SK-N-SH (cell line): ENCODE measurements at regions not wholly inside any gene's neighbourhood (a gene's known extent, or its start where the extent isn't known, plus 50 kb on each side); places are given as distances from the start of the nearest gene placed in this dataset.

Experiments
- CTCF ChIA-PET: fragments of 300-600, 350-600 bp; formaldehyde crosslinking; extraction: SDS; loops from one replicate; lab custom pipeline; 2021; lab: Yijun Ruan, JAX
- POLR2A ChIA-PET: fragments of 350-600 bp; sonication (Branson Sonifier 250); formaldehyde crosslinking; extraction: SDS; loops from one replicate; lab custom pipeline; 2020; ENCODE audit warnings: antibody characterized with exemption, inconsistent platforms; lab: Yijun Ruan, JAX
- DNase-seq: peaks from one replicate; pipeline ENCODE4 v3.0.0; 2012
- H2AFZ ChIP-seq: fragments of 200-600 bp; sonication (generic); 2 replicates; pipeline ENCODE4 v1.8.1; 2016; ENCODE audit warnings: antibody characterized with exemption, mild to moderate bottlenecking, low read depth
- H3F3A ChIP-seq: fragments of 200-600 bp; sonication (generic); replicated peaks from 2 replicates; pipeline ENCODE3; 2016; ENCODE audit warnings: antibody characterized with exemption, mild to moderate bottlenecking; ENCODE audit not compliant: insufficient read depth
- H3K27ac ChIP-seq, 2 experiments: fragments of 200-500 bp in 1 of 2; fragments of 200-600 bp in 1 of 2; sonication (Bioruptor generic) in 1 of 2; sonication (generic), shearing (Covaris generic) in 1 of 2; 2 replicates each; pipeline versions ENCODE4 v1.5.1 to v1.6.1; 2014 to 2016; ENCODE audit warnings: low read depth in 2 of 2, inconsistent platforms in 1 of 2, low read length in 1 of 2, mild to moderate bottlenecking in 1 of 2, mixed read lengths in 1 of 2
- H3K27me3 ChIP-seq: fragments of 200-600 bp; sonication (generic), shearing (Covaris generic); 2 replicates; pipeline ENCODE4 v1.6.1; 2016; ENCODE audit warnings: mixed run types; ENCODE audit not compliant: insufficient read depth
- H3K36me3 ChIP-seq, 2 experiments: fragments of 200-500 bp in 1 of 2; fragments of 200-600 bp in 1 of 2; sonication (Bioruptor generic) in 1 of 2; sonication (generic) in 1 of 2; replicated peaks in 1 of 2; 2 replicates each; pipeline versions ENCODE3 to v1.5.1; 2014 to 2016; ENCODE audit warnings: low read length in 1 of 2, mild to moderate bottlenecking in 1 of 2; ENCODE audit not compliant: insufficient read depth in 2 of 2, control insufficient read depth in 1 of 2
- H3K4me1 ChIP-seq, 2 experiments: fragments of 200-500 bp in 1 of 2; fragments of 200-600 bp in 1 of 2; sonication (Bioruptor generic) in 1 of 2; sonication (generic), shearing (Covaris generic) in 1 of 2; 2 replicates each; pipeline versions ENCODE4 v1.5.1 to v1.6.1; 2014 to 2016; ENCODE audit warnings: low read depth in 1 of 2, low read length in 1 of 2, mixed run types in 1 of 2; ENCODE audit not compliant: insufficient read depth in 2 of 2, control insufficient read depth in 1 of 2
- H3K4me2 ChIP-seq: fragments of 200-600 bp; sonication (generic), shearing (Covaris generic); 2 replicates; pipeline ENCODE4 v1.6.1; 2017; ENCODE audit warnings: mixed run types
- H3K4me3 ChIP-seq, 2 experiments: fragments of 200-500 bp in 1 of 2; fragments of 200-600 bp in 1 of 2; sonication (Bioruptor generic) in 1 of 2; sonication (generic), shearing (Covaris generic) in 1 of 2; 2 replicates each; pipeline versions ENCODE4 v1.5.1 to v1.8.1; 2014 to 2016; ENCODE audit warnings: low read depth in 2 of 2, inconsistent platforms in 1 of 2, low read length in 1 of 2, mild to moderate bottlenecking in 1 of 2, mixed read lengths in 1 of 2, moderate library complexity in 1 of 2
- H3K79me2 ChIP-seq: fragments of 200-600 bp; sonication (generic); 2 replicates; pipeline ENCODE4 v1.8.1; 2017; ENCODE audit warnings: mild to moderate bottlenecking; ENCODE audit not compliant: insufficient read depth
- H3K9ac ChIP-seq: fragments of 200-600 bp; sonication (generic); 2 replicates; pipeline ENCODE4 v1.6.1; 2017; ENCODE audit warnings: mixed run types
- H3K9me2 ChIP-seq: fragments of 200-600 bp; sonication (generic); 2 replicates; pipeline ENCODE4 v1.6.1; 2017; ENCODE audit warnings: mixed run types
- H3K9me3 ChIP-seq: fragments of 200-600 bp; sonication (generic); 2 replicates; pipeline ENCODE4 v1.6.1; 2017; ENCODE audit warnings: mixed run types, mild to moderate bottlenecking, moderate library complexity
- H4K20me1 ChIP-seq: fragments of 200-600 bp; sonication (generic); 2 replicates; pipeline ENCODE4 v1.6.1; 2017; ENCODE audit warnings: mild to moderate bottlenecking, mixed run types; ENCODE audit not compliant: insufficient read depth
- CHD2 ChIP-seq: fragments of 150-350 bp; IDR thresholded peaks from 2 replicates; pipeline ENCODE4 v1.6.1; 2018; ENCODE audit warnings: low read length; ENCODE audit not compliant: partially characterized antibody
- ELF1 ChIP-seq: IDR thresholded peaks from 2 replicates; pipeline ENCODE4 v1.4.0; 2012
- EZH2phosphoT487 ChIP-seq: fragments of 200-600 bp; sonication (generic); IDR thresholded peaks from 2 replicates; pipeline ENCODE4 v1.6.1; 2017; ENCODE audit warnings: low read depth, mixed run types, mild to moderate bottlenecking, antibody characterized with exemption, moderate library complexity, borderline replicate concordance
- FOSL2 ChIP-seq: IDR thresholded peaks from 2 replicates; pipeline ENCODE4 v1.4.0; 2012; ENCODE audit warnings: low read depth, mild to moderate bottlenecking, moderate library complexity, borderline replicate concordance
- GABPA ChIP-seq: IDR thresholded peaks from 2 replicates; pipeline ENCODE4 v1.4.0; 2012; ENCODE audit warnings: low read depth, mild to moderate bottlenecking
- MEF2A ChIP-seq: IDR thresholded peaks from 2 replicates; pipeline ENCODE4 v1.4.0; 2012; ENCODE audit warnings: low read depth, borderline replicate concordance
- MXI1 ChIP-seq: IDR thresholded peaks from 2 replicates; pipeline ENCODE4 v1.6.1; 2012; ENCODE audit warnings: mild to moderate bottlenecking, low read depth, low read length, improper control_type of control experiment
- POLR2AphosphoS5 ChIP-seq: IDR thresholded peaks from 2 replicates; pipeline ENCODE4 v1.6.1; 2012; ENCODE audit warnings: low read depth, low read length
- RCOR1 ChIP-seq: fragments of 150-350 bp; IDR thresholded peaks from 2 replicates; pipeline ENCODE4 v1.6.1; 2017; ENCODE audit warnings: antibody characterized with exemption, low read length
- RFX5 ChIP-seq: IDR thresholded peaks from 2 replicates; pipeline ENCODE4 v1.6.1; 2012; ENCODE audit warnings: mild to moderate bottlenecking, improper control_type of control experiment, low read length
- RXRA ChIP-seq: IDR thresholded peaks from 2 replicates; pipeline ENCODE4 v1.4.0; 2012; ENCODE audit warnings: low read depth, mild to moderate bottlenecking, borderline replicate concordance
- SIN3A ChIP-seq: IDR thresholded peaks from 2 replicates; pipeline ENCODE4 v1.6.1; 2012; ENCODE audit warnings: low read depth, mild to moderate bottlenecking, low read length, moderate library complexity, borderline replicate concordance
- TAF1 ChIP-seq: IDR thresholded peaks from 2 replicates; pipeline ENCODE4 v1.6.1; 2012; ENCODE audit warnings: low read depth, mild to moderate bottlenecking, low read length, moderate library complexity, borderline replicate concordance
- YY1 ChIP-seq: IDR thresholded peaks from 2 replicates; pipeline ENCODE4 v1.4.0; 2012; ENCODE audit warnings: low read depth, mild to moderate bottlenecking
- WGBS: methylation state at CpG from one replicate; pipeline ENCODE4 v1.1.6; 2017; ENCODE audit warnings: low lambda C conversion rate; 5-methylcytosine and 5-hydroxymethylcytosine counted together
- TF ChIP-seq, protein P1 (sequence below): fragments of 200-600 bp; sonication (generic); IDR thresholded peaks from 2 replicates; pipeline ENCODE4 v1.6.1; 2017; ENCODE audit warnings: antibody characterized with exemption, mild to moderate bottlenecking, moderate library complexity
- TF ChIP-seq, protein P2 (sequence below): IDR thresholded peaks from 2 replicates; pipeline ENCODE4; 2012
- TF ChIP-seq, protein P3 (sequence below): IDR thresholded peaks from 2 replicates; pipeline ENCODE4 v1.4.0; 2012; ENCODE audit warnings: low read depth, borderline replicate concordance
- TF ChIP-seq, protein P4 (sequence below): IDR thresholded peaks from 2 replicates; pipeline ENCODE4 v1.4.0; 2012; ENCODE audit warnings: low read depth, borderline replicate concordance

DNA sequence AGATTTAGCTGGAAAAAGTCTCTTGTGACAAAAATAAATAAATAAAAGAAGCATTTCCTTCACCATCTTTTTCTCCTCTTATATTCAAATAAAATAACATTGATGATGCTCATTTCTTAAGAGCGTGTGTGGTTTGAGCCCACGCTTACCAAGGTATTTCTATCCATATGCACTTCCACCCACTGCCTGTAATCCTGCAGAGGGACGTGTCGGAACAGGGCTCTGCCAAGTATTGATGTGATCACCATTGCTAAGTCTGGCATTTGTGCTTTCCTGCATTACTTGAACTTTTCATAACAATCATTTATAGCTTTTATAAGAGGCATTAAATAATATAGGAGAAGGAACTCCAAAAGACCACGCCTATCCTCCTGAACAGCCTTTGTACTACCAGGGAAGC is 107.6 kb downstream of the SHANK2 start:
- no peaks in the 10 kb centered on the region for H3K36me3 ChIP-seq
- no peak overlapping the region for H3K4me3 ChIP-seq
- no peaks in the 10 kb centered on the region for H3K4me1 ChIP-seq
- H3F3A ChIP-seq, result no peaks in the 10 kb centered on the region
- ChIA-PET POLR2A (no interaction called here), CTCF (interaction anchor here (1.5 kb wide), 1 partner anchor 58 kb away, joined by 5 read pairs; no protein-coding TSS in a partner anchor)
- H3K9me3 ChIP-seq, result no peaks in the 10 kb centered on the region
- H3K27ac ChIP-seq, result no peak overlapping the region
- H2AFZ ChIP-seq, result no peak overlapping the region
- H3K79me2 ChIP-seq, result no peaks in the 10 kb centered on the region
- no peaks in the 10 kb centered on the region for H3K27me3 ChIP-seq
- DNase-seq, result no peak
- H3K9me2 ChIP-seq, result no peaks in the 10 kb centered on the region
- no peak overlapping the region for H3K9ac ChIP-seq
- TF ChIP-seq, protein P1, sequence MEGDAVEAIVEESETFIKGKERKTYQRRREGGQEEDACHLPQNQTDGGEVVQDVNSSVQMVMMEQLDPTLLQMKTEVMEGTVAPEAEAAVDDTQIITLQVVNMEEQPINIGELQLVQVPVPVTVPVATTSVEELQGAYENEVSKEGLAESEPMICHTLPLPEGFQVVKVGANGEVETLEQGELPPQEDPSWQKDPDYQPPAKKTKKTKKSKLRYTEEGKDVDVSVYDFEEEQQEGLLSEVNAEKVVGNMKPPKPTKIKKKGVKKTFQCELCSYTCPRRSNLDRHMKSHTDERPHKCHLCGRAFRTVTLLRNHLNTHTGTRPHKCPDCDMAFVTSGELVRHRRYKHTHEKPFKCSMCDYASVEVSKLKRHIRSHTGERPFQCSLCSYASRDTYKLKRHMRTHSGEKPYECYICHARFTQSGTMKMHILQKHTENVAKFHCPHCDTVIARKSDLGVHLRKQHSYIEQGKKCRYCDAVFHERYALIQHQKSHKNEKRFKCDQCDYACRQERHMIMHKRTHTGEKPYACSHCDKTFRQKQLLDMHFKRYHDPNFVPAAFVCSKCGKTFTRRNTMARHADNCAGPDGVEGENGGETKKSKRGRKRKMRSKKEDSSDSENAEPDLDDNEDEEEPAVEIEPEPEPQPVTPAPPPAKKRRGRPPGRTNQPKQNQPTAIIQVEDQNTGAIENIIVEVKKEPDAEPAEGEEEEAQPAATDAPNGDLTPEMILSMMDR, result no peak
- TF ChIP-seq EZH2phosphoT487 (no peak), FOSL2 (no peak), SIN3A (no peak), ELF1 (no peak), POLR2AphosphoS5 (no peak), RXRA (no peak), CHD2 (no peak), MEF2A (no peak), RCOR1 (no peak), TAF1 (no peak), GABPA (no peak), YY1 (no peak), RFX5 (no peak), MXI1 (no peak)
- TF ChIP-seq, protein P2, sequence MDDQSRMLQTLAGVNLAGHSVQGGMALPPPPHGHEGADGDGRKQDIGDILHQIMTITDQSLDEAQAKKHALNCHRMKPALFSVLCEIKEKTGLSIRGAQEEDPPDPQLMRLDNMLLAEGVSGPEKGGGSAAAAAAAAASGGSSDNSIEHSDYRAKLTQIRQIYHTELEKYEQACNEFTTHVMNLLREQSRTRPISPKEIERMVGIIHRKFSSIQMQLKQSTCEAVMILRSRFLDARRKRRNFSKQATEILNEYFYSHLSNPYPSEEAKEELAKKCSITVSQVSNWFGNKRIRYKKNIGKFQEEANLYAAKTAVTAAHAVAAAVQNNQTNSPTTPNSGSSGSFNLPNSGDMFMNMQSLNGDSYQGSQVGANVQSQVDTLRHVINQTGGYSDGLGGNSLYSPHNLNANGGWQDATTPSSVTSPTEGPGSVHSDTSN, result no peak
- TF ChIP-seq, protein P3, sequence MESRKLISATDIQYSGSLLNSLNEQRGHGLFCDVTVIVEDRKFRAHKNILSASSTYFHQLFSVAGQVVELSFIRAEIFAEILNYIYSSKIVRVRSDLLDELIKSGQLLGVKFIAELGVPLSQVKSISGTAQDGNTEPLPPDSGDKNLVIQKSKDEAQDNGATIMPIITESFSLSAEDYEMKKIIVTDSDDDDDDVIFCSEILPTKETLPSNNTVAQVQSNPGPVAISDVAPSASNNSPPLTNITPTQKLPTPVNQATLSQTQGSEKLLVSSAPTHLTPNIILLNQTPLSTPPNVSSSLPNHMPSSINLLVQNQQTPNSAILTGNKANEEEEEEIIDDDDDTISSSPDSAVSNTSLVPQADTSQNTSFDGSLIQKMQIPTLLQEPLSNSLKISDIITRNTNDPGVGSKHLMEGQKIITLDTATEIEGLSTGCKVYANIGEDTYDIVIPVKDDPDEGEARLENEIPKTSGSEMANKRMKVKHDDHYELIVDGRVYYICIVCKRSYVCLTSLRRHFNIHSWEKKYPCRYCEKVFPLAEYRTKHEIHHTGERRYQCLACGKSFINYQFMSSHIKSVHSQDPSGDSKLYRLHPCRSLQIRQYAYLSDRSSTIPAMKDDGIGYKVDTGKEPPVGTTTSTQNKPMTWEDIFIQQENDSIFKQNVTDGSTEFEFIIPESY, result no peak
- TF ChIP-seq, protein P4, sequence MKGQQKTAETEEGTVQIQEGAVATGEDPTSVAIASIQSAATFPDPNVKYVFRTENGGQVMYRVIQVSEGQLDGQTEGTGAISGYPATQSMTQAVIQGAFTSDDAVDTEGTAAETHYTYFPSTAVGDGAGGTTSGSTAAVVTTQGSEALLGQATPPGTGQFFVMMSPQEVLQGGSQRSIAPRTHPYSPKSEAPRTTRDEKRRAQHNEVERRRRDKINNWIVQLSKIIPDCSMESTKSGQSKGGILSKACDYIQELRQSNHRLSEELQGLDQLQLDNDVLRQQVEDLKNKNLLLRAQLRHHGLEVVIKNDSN, result no peak
- WGBS, result 50% methylated on average over 5 of the region's 5 CpGs
- H3K4me2 ChIP-seq, result no peak overlapping the region
- no peaks in the 10 kb centered on the region for H4K20me1 ChIP-seq
